ENCODE measurements at regions not wholly inside any gene's neighbourhood (a gene's known extent, or its start where the extent isn't known, plus 50 kb on each side); places are given as distances from the start of the nearest gene placed in this dataset.

GRCh38 chr6:81996414-81996813 lies 243.9 kb upstream of the TENT5A start:
- Mint-ChIP-seq H3K9me3 (peaks cover 0 to 2% (median 0%) of the 10 kb centered on the region in 8 donors), H3K27me3 (peaks cover 0 to 4% of the 10 kb centered on the region in 2 donors), H3K36me3 (no peaks in the 10 kb centered on the region), H3K4me3 (no peak overlapping the region), H3K27ac (no peak overlapping the region), H3K4me1 (no peaks in the 10 kb centered on the region)
- Histone ChIP-seq H3K36me3 (ENCODE audit: insufficient read depth, low read length) (no peaks in the 10 kb centered on the region), H3K4me1 (ENCODE audit: insufficient read depth, low read length) (no peaks in the 10 kb centered on the region), H3K27ac (ENCODE audit: low read depth, low read length) (no peak overlapping the region), H3K27me3 (ENCODE audit: insufficient read depth, low read length) (no peaks in the 10 kb centered on the region), H3K9me3 (ENCODE audit: control insufficient read depth in 1 of 2, low read length in 2 of 2) (no peaks in the 10 kb centered on the region), H3K4me3 (ENCODE audit: low read length in 2 of 2) (no peak overlapping the region)
- no peak for DNase-seq
- intact Hi-C loops (cut with micrococcal nuclease), result no loop called here
- ChIA-PET CTCF (ENCODE audit: partially characterized antibody) (no interaction called here), POLR2A (ENCODE audit: partially characterized antibody) (no interaction called here)

GRCh38 chr6:81995548-81996289 lies 243.2 kb upstream of the TENT5A start:
- ChIA-PET CTCF (ENCODE audit: partially characterized antibody) (no interaction called here), POLR2A (ENCODE audit: partially characterized antibody) (no interaction called here)
- intact Hi-C loops (cut with micrococcal nuclease), result no loop called here
- no peaks in the 10 kb centered on the region for H3K36me3 ChIP-seq (ENCODE audit: insufficient read depth, low read length)
- H3K27ac ChIP-seq (ENCODE audit: low read depth, low read length), result no peak overlapping the region
- Mint-ChIP-seq H3K27ac (no peak overlapping the region), H3K4me3 (no peak overlapping the region), H3K4me1 (no peaks in the 10 kb centered on the region), H3K9me3 (peaks cover 0 to 2% (median 0%) of the 10 kb centered on the region in 8 donors), H3K27me3 (peaks cover 0 to 5% of the 10 kb centered on the region in 2 donors), H3K36me3 (no peaks in the 10 kb centered on the region)
- no peaks in the 10 kb centered on the region for H3K4me1 ChIP-seq (ENCODE audit: insufficient read depth, low read length)
- H3K4me3 ChIP-seq (ENCODE audit: low read length in 2 of 2), result no peak overlapping the region
- no peaks in the 10 kb centered on the region for H3K9me3 ChIP-seq (ENCODE audit: control insufficient read depth in 1 of 2, low read length in 2 of 2)
- H3K27me3 ChIP-seq (ENCODE audit: insufficient read depth, low read length), result no peaks in the 10 kb centered on the region
- DNase-seq, result no peak

DNA sequence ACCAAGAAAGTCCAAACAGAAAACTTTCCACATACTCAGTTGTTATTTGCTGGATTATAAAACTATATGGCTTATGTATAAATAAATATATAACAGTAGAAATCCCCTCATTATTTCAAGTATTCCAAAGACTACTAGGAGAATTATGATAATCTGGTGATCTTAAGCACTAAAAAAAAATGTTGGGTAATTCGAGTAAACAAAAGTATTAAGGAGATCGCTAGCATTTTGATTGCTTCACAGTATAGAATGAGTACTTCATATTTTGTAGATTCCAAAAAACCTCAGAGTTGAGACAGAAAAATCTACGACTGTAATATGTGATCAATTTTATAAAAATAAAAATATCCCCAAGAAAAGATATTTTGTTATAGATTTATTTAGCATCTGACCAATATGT lies 236.4 kb upstream of the TENT5A start:
- CTCF ChIA-PET (ENCODE audit: partially characterized antibody), result no interaction called here
- Histone ChIP-seq H3K27me3 (ENCODE audit: insufficient read depth, low read length) (no peaks in the 10 kb centered on the region), H3K4me3 (ENCODE audit: low read length in 2 of 2) (no peak overlapping the region), H3K4me1 (ENCODE audit: insufficient read depth, low read length) (no peaks in the 10 kb centered on the region), H3K27ac (ENCODE audit: low read depth, low read length) (no peak overlapping the region), H3K9me3 (ENCODE audit: control insufficient read depth in 1 of 2, low read length in 2 of 2) (no peaks in the 10 kb centered on the region), H3K36me3 (ENCODE audit: insufficient read depth, low read length) (no peaks in the 10 kb centered on the region)
- H3K27me3 Mint-ChIP-seq, result peaks cover 0 to 4% of the 10 kb centered on the region in 2 donors
- H3K36me3 Mint-ChIP-seq, result no peaks in the 10 kb centered on the region
- H3K4me3 Mint-ChIP-seq, result no peak overlapping the region
- H3K27ac Mint-ChIP-seq, result no peak overlapping the region
- no peaks in the 10 kb centered on the region for H3K4me1 Mint-ChIP-seq
- H3K9me3 Mint-ChIP-seq, result peaks cover 0 to 7% (median 2%) of the 10 kb centered on the region in 8 donors
- POLR2A ChIA-PET (ENCODE audit: partially characterized antibody), result no interaction called here
- no peak for DNase-seq
- intact Hi-C loops (cut with micrococcal nuclease), result no loop called here

- POLR2A ChIA-PET (ENCODE audit: partially characterized antibody), result no interaction called here
- H3K36me3 Mint-ChIP-seq, result no peaks in the 10 kb centered on the region
- H3K27ac Mint-ChIP-seq, result no peak overlapping the region
- H3K4me3 ChIP-seq (ENCODE audit: low read length in 2 of 2), result no peak overlapping the region
- H3K27me3 Mint-ChIP-seq, result peaks cover 0 to 4% of the 10 kb centered on the region in 2 donors
- CTCF ChIA-PET (ENCODE audit: partially characterized antibody), result no interaction called here
- DNase-seq, result no peak
- no peaks in the 10 kb centered on the region for H3K27me3 ChIP-seq (ENCODE audit: insufficient read depth, low read length)
- no peak overlapping the region for H3K4me3 Mint-ChIP-seq
- H3K4me1 ChIP-seq (ENCODE audit: insufficient read depth, low read length), result no peaks in the 10 kb centered on the region
- H3K36me3 ChIP-seq (ENCODE audit: insufficient read depth, low read length), result no peaks in the 10 kb centered on the region
- H3K4me1 Mint-ChIP-seq, result no peaks in the 10 kb centered on the region
- no peaks in the 10 kb centered on the region for H3K9me3 ChIP-seq (ENCODE audit: control insufficient read depth in 1 of 2, low read length in 2 of 2)
- H3K27ac ChIP-seq (ENCODE audit: low read depth, low read length), result no peak overlapping the region
- intact Hi-C loops (cut with micrococcal nuclease), result no loop called here
- peaks cover 0 to 7% (median 2%) of the 10 kb centered on the region in 8 donors for H3K9me3 Mint-ChIP-seq
Observed at GRCh38 chr6:81988446-81988845, 236.0 kb upstream of the TENT5A start.

- H3K27ac Mint-ChIP-seq, result no peak overlapping the region
- no peaks in the 10 kb centered on the region for H3K4me1 ChIP-seq (ENCODE audit: insufficient read depth, low read length)
- peaks cover 0 to 4% of the 10 kb centered on the region in 2 donors for H3K27me3 Mint-ChIP-seq
- H3K9me3 Mint-ChIP-seq, result peaks cover 0 to 7% (median 3%) of the 10 kb centered on the region in 8 donors
- intact Hi-C loops (cut with micrococcal nuclease), result no loop called here
- H3K27ac ChIP-seq (ENCODE audit: low read depth, low read length), result no peak overlapping the region
- no peaks in the 10 kb centered on the region for H3K9me3 ChIP-seq (ENCODE audit: control insufficient read depth in 1 of 2, low read length in 2 of 2)
- no peaks in the 10 kb centered on the region for H3K36me3 Mint-ChIP-seq
- H3K36me3 ChIP-seq (ENCODE audit: insufficient read depth, low read length), result no peaks in the 10 kb centered on the region
- no peaks in the 10 kb centered on the region for H3K27me3 ChIP-seq (ENCODE audit: insufficient read depth, low read length)
- no peak overlapping the region for H3K4me3 Mint-ChIP-seq
- ChIA-PET POLR2A (ENCODE audit: partially characterized antibody) (no interaction called here), CTCF (ENCODE audit: partially characterized antibody) (no interaction called here)
- DNase-seq, result no peak
- no peaks in the 10 kb centered on the region for H3K4me1 Mint-ChIP-seq
- H3K4me3 ChIP-seq (ENCODE audit: low read length in 2 of 2), result no peak overlapping the region
Observed at GRCh38 chr6:81987293-81987692, 234.8 kb upstream of the TENT5A start.

GRCh38 chr6:81985191-81985590 lies 232.7 kb upstream of the TENT5A start:
- H3K4me3 ChIP-seq (ENCODE audit: low read length in 2 of 2), result no peak overlapping the region
- POLR2A ChIA-PET (ENCODE audit: partially characterized antibody), result no interaction called here
- H3K4me1 ChIP-seq (ENCODE audit: insufficient read depth, low read length), result no peaks in the 10 kb centered on the region
- no peaks in the 10 kb centered on the region for H3K36me3 ChIP-seq (ENCODE audit: insufficient read depth, low read length)
- intact Hi-C loops (cut with micrococcal nuclease), result no loop called here
- CTCF ChIA-PET (ENCODE audit: partially characterized antibody), result no interaction called here
- Mint-ChIP-seq H3K4me3 (no peak overlapping the region), H3K27me3 (peaks cover 0 to 1% of the 10 kb centered on the region in 2 donors), H3K9me3 (peaks cover 2 to 12% (median 6%) of the 10 kb centered on the region in 8 donors), H3K4me1 (no peaks in the 10 kb centered on the region), H3K27ac (no peak overlapping the region), H3K36me3 (no peaks in the 10 kb centered on the region)
- no peaks in the 10 kb centered on the region for H3K9me3 ChIP-seq (ENCODE audit: control insufficient read depth in 1 of 2, low read length in 2 of 2)
- H3K27ac ChIP-seq (ENCODE audit: low read depth, low read length), result no peak overlapping the region
- no peak for DNase-seq
- H3K27me3 ChIP-seq (ENCODE audit: insufficient read depth, low read length), result no peaks in the 10 kb centered on the region

GRCh38 chr6:81984599-81984998 lies 232.1 kb upstream of the TENT5A start:
- no peaks in the 10 kb centered on the region for H3K27me3 ChIP-seq (ENCODE audit: insufficient read depth, low read length)
- H3K27ac Mint-ChIP-seq, result no peak overlapping the region
- H3K4me1 Mint-ChIP-seq, result no peaks in the 10 kb centered on the region
- peak overlapping the region in 1 of 8 donors; percentile 52 for H3K4me3 Mint-ChIP-seq
- peaks cover 0 to 1% of the 10 kb centered on the region in 2 donors for H3K27me3 Mint-ChIP-seq
- CTCF ChIA-PET (ENCODE audit: partially characterized antibody), result no interaction called here
- intact Hi-C loops (cut with micrococcal nuclease), result no loop called here
- no peaks in the 10 kb centered on the region for H3K4me1 ChIP-seq (ENCODE audit: insufficient read depth, low read length)
- H3K36me3 Mint-ChIP-seq, result no peaks in the 10 kb centered on the region
- POLR2A ChIA-PET (ENCODE audit: partially characterized antibody), result no interaction called here
- H3K9me3 Mint-ChIP-seq, result peaks cover 4 to 15% (median 7%) of the 10 kb centered on the region in 8 donors
- no peaks in the 10 kb centered on the region for H3K36me3 ChIP-seq (ENCODE audit: insufficient read depth, low read length)
- no peak overlapping the region for H3K27ac ChIP-seq (ENCODE audit: low read depth, low read length)
- no peak for DNase-seq
- H3K4me3 ChIP-seq (ENCODE audit: low read length in 2 of 2), result no peak overlapping the region
- H3K9me3 ChIP-seq (ENCODE audit: control insufficient read depth in 1 of 2, low read length in 2 of 2), result no peaks in the 10 kb centered on the region

Measured in CD4-positive, alpha-beta memory T cell (primary cell).